22Rv1 (cell line): ENCODE measurements at regions not wholly inside any gene's neighbourhood (a gene's known extent, or its start where the extent isn't known, plus 50 kb on each side); places are given as distances from the start of the nearest gene placed in this dataset.

Experiments used
- CTCF ChIP-seq: fragments of 450-650 bp; IDR thresholded peaks from 2 replicates; pipeline ENCODE4 v1.5.1; 2017; ENCODE audit warnings: mild to moderate bottlenecking
- ZFX ChIP-seq: fragments of 450-650 bp; IDR thresholded peaks from 2 replicates; pipeline ENCODE4 v1.6.1; 2017; ENCODE audit warnings: antibody characterized with exemption, borderline replicate concordance

GRCh38 chr17:79332011-79332554 is 257.5 kb downstream of the ENGASE start:
- TF ChIP-seq CTCF: no peak
- no peak for TF ChIP-seq ZFX
